Fibroblast of skin of scalp (primary cell): ENCODE measurements at regions not wholly inside any gene's neighbourhood (a gene's known extent, or its start where the extent isn't known, plus 50 kb on each side); places are given as distances from the start of the nearest gene placed in this dataset.

Experiments used
- DNase-seq: peaks from one replicate; pipeline ENCODE4 v3.0.0-alpha.2; 2013

DNA sequence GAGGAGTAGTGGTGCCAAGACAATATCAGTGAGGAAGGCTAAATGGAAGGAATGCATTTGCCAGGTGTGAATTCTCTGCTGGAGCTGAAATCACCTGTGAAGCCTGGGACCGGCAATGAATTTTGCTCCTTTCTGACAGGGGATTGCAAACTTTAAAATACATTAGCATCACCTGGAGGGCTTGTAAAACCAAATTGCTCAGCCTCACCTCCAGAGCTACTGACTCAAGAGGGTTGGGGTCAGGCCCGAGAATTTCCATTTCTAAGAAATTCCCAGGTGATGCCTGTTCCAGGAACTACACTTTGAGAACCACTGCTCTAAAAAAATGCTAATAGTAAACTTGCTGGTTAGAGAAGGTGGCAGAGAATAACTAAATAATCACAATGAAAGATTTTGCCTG is 445.6 kb upstream of the RBMS3 start:
- no peak for DNase-seq

DNA sequence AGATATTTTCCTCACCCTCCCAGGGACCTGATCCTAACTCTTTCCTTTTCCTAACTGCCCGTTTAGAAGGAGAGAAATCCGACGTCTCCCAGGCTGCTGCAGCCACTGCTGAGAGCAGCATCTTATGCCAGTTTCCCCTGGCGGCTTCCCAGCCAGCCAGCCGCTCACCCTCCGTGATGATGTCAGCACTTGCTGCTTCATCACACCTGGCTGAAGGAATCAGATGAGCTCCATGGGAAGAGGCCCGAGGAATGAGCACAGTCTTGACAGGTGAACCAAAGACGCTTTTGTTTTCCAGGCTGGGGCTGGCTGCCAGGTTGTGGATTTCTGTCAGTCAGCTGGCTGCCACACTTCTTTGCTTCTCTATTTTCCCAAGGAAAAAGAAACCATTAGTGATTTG is 445.1 kb upstream of the RBMS3 start:
- no peak for DNase-seq

DNA sequence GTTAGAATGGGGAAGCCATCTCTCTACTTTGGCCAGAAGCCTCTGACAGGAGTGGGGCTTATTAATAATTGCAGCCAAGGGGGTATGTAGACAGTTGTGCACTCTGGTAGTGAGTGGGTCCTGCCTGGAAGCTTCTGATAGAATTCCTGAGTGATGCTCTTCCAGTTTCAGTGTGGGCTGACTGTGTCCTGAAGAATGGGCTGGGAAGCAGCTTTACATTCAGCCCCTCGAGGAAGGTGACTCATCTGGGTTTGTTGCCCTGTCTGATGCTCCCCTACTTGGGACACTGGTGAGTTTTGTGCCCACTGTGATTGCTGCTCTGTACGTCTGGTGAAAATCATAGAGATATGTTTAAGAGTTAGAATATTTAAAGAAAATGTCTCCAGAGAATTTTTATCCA is 444.7 kb upstream of the RBMS3 start:
- peak; percentile 21 for DNase-seq

DNA sequence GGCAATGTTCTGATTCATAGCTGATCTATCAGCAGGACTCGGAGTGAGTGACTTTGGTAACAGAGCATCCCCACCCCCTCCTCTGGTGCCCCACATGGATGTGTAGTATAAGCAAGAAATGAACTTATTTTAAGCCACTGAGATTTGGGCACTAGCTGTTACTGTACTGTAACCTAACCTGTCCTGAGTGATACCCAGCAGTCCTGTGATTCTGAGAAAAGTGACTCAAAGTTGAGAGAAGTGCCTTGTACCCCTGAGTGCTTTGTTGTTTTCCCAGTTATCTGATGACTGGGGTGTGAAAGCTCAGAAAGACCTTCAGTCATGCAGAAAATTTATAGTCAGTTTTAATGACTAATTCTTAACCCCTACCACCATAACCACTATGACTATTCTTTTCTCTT is 439.9 kb upstream of the RBMS3 start:
- DNase-seq = no peak

DNA sequence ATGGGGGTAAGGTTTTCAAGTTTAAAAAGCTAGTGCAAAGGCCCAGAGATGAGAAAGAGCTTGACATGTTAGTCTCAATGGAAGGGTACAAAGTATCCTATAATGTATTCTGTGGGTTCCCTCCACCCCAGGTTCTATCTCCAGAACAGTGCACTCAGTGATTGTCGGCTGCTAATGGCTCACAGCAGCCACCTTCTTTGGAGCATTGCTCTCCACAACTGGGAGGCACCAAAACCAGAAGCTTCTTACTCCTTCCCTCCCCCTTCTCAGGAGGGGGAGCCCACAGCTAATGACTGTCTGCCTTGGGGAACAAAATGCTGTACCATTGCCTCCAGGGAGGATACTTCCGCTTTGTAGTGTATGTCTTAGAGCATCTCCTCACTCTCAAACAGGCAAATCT is 439.4 kb upstream of the RBMS3 start:
- DNase-seq = no peak

DNA sequence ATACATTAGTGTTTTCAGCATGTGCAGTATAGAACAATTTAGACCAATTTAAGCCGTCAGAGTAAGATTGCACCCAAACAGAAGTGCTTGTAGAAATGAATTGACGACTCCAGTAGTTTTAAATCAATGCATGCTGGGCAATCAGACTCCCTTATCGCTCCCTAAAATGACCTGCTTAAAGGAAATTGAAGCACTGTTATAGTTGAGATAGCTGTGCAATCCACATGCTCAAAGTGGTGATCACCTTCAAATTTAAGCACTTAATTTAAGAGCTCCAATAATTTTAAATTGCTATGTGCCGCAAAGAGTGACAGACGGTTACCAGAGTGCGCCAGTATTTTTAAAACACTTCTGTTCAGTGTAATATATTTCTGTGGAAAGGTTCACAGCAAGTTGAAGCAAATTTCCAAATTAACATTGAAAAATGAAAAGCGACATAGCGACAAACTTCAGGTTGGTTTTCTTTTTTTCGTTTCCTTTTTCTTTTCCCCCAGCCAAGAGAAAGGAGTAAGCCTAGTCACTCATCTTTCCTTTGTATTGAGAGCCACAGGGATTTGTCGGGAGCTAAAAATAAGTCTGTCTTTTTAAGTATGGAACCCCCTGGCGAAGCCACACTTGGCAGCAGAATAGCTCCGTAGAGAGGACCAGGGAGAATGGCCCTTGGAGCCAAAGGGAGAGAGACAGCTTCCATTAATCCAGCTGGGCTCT is 436.4 kb upstream of the RBMS3 start:
- no peak for DNase-seq

DNA sequence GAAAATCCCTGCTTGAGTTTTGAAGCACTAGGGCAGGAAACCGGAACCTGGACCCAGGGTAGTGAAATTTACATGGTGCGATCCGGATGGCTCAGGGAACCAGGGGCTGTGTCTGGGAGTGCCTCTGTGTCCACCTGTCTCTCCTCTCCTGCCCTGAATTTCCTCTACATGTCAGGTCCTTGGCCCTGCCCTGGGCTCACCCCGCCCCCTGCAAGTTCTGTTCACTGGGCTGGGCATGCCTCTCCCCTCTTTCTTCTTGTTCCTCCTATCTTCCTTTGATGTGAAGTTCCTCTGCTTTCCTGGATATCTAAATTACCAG is 435.9 kb upstream of the RBMS3 start:
- no peak for DNase-seq

GRCh38 chr3:28846971-28847478 is 433.8 kb upstream of the RBMS3 start:
- no peak for DNase-seq

GRCh38 chr3:28847736-28848135 is 433.1 kb upstream of the RBMS3 start:
- DNase-seq = no peak

DNA sequence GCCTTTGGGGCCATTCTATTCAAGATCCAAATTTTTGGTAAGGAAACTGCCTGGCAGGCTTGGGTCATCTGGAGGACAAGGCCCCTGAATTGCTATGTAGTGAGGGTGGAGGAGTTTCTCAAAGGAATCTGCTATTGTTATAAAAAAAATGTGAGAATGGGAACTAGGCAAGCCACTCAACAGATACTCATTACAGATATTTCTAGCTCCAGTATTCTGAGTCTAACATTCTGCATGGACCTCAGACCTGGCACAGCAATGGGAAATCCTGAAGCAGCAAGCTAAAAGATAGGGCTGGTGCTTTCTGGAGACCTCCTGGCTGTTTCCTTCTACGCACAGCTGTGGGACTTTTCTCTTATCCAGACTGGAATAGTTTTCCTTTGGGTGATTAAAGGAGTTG is 430.7 kb upstream of the RBMS3 start:
- DNase-seq = peak; percentile 16

- peak; percentile 33 for DNase-seq
These were observed 427.0 kb upstream of the RBMS3 start for GRCh38 chr3:28853830-28854229.

DNA sequence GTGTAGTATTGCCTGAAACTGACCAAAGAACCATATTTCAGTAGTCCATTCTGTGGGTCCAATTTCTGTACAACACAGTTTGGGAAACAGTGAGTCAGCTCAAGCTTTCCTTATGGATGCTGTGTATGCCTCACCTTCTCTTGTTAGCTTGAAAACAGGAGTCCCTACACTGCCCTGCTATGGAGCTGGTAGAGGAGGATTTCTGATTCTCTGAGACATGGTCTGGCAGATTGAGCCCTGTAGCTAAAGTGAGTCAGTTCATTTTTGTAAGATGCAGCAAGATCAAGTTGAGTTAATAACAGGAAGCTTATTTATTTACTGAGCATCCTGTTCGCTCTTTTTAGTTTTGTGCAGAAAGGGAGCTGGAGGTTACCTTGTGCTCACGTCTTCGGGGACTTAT is 424.1 kb upstream of the RBMS3 start:
- no peak for DNase-seq

DNA sequence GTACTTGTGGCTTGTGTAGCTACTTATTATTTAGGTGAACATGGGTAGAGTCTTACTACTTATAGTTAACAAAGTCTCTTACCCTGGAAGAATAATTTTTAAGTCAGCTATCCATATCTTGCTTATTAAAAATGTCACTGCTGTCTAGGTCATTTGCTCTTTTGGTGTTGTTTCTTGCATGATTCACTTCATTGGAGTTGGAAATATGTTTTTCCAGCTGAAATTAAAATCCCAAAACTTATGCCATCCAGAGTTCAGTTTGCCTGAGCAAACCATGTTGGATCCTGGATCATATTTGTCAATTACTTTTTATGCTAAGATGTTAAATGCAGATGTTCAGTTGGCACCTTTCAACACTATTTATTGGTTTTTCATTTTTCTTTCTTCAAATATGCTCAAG is 421.0 kb upstream of the RBMS3 start:
- peak; percentile 43 for DNase-seq

- DNase-seq = no peak
These were observed 420.6 kb upstream of the RBMS3 start for GRCh38 chr3:28860307-28860706.

DNA sequence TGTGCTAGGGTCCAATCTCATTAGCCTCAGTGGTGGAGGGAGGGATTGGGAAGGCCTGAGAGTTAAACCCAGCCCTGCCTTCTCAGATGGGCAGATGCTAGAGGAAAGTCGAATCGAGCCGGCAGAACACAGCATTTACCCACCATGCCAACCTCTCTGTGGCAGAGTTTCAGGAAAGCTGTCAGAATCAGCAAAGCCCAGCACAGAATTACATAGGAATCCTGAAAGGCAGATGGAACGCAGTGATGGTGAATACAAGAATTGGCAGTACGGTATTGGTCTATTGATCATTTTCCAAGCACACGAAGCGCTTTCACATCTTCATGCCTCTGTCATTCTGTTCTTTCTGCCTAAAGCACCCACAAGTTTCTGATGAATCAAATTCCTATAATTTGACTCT is 417.7 kb upstream of the RBMS3 start:
- no peak for DNase-seq

DNA sequence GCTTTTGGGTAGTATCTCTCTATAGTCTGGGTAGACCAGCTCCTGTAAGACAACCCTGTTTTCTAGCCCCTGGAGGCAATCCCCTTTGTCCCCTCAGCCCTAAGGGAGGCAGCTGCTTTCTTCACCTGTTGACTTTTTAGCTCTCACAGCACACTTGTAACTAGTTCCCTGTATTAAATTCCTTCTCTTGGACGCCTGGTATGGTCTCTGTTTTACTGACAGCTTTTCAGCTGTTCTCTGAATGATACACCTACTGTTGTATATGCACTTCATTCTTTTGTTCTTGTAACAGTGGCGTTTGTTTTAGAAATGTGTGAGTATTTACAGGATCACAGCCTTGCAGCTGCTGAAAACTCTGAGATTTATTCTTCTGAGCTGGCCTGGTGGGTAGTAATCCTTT is 413.0 kb upstream of the RBMS3 start:
- DNase-seq = no peak

DNA sequence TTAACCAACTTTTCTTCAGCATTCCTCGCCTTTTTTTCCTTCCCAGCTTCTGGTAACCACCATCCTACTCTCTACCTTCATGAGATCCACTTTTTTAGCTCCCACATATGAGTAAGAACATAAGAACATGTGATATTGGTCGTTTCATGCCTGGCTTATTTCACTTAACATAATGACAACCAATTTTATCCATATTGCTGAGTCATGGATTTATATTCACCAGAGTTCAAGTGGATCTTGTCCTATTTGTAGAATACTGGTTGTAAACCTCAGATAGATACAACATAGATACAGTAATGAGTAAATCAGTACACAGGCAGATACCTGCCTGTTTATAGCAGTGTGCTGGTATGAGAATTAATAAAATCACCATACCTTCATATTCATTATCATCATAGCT is 412.0 kb upstream of the RBMS3 start:
- DNase-seq = no peak

GRCh38 chr3:28877912-28878311 is 403.0 kb upstream of the RBMS3 start:
- DNase-seq = no peak

- DNase-seq = no peak
These were observed 390.5 kb upstream of the RBMS3 start for GRCh38 chr3:28890373-28890772.

DNA sequence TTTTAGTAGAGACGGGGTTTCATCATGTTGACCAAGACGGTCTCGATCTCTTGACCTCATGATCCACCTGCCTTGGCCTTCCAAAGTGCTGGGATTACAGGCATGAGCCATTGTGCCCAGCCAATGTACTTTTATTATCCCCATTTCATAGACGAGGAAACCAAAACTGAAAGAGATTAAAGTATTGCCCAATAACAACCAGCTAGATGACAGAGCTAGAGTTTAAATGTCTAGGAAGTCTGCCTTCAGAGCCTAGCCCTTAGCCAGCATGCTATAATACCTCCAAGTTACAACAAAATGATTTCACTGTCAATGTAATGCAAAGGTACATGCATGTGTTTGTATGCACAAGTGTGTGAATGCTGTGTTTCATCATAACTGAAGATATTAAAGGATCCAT is 389.4 kb upstream of the RBMS3 start:
- DNase-seq = no peak

DNA sequence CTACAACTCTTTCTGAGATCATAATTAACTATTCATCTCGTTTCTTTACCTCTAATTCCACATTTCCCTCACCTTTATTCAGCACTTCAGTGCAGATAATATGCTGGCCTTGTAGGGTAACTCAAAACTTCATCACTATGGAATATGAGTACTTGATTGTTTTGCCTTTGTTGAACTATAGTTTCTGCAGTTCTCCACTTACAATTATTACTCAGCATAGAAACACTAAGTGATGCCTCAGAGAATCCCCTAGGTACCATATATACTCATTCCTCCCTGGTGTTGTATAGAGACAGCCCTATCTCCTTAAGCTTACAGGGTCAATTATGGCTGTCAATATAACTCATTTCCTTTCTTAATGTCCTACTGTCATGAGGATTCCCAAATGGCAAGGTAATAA is 380.6 kb upstream of the RBMS3 start:
- no peak for DNase-seq

GRCh38 chr3:28901018-28901417 is 379.9 kb upstream of the RBMS3 start:
- no peak for DNase-seq

DNA sequence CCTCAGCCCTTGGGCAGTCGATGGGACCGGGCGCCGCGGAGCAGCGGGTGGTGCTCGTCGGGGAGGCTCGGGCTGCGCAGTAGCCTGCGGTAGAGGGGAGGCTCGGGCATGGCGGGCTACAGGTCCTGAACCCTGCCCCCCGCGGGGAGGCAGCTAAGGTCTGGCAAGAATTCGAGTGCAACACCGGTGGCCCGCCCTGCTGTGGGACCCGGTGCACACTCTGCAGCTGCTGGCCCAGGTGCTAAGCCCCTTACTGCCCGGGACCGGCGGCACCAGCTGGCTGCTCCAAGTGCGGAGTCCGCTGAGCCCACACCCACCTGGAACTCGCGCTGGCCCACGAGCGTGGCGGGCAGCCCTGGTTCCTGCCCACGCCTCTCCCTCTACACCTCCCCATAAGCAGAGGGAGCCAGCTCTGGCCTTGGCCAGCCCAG is 377.7 kb upstream of the RBMS3 start:
- DNase-seq = no peak

DNA sequence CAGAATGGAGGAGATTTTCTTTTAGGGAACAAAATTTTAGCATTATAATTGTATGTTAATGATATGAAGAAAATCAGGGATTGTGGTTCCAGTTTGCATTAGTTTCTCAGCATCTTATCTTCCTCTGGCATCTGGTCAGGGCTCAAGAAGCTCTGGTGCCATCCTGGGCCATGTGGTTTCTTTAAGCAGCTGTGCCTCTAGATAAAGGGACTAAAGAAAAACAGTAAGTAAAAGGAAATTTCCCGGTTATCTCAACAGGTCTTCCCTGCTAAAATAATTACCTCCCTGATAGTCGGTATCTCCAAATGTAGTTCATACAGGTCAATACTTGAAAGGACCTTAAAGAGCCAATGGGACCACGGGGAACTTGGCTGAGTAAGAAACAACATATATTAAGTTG is 375.1 kb upstream of the RBMS3 start:
- no peak for DNase-seq
